Neural cell (in vitro differentiated cells): ENCODE measurements at regions not wholly inside any gene's neighbourhood (a gene's known extent, or its start where the extent isn't known, plus 50 kb on each side); places are given as distances from the start of the nearest gene placed in this dataset.

Experiments
- H2AFZ ChIP-seq: fragments of 200-600, 300-800 bp; sonication (generic), shearing (Covaris generic); 2 replicates; pipeline ENCODE4 v1.6.0; 2014; ENCODE audit warnings: low read depth, mild to moderate bottlenecking, antibody characterized with exemption, low read length, moderate library complexity
- H3F3A ChIP-seq: fragments of 200-600 bp; shearing (Covaris generic); 2 replicates; pipeline ENCODE4 v1.6.1; 2016; ENCODE audit warnings: mild to moderate bottlenecking, moderate library complexity, mixed read lengths, antibody characterized with exemption, low read length; ENCODE audit not compliant: insufficient read depth, poor library complexity, severe bottlenecking
- H3K27ac ChIP-seq: fragments of 200-600, 300-800 bp; sonication (generic), shearing (Covaris generic); 2 replicates; pipeline ENCODE4 v1.5.1; 2014; ENCODE audit warnings: mild to moderate bottlenecking, low read length, moderate library complexity
- H3K27me3 ChIP-seq: fragments of 300-800, 200-600 bp; sonication (generic), shearing (Covaris generic); 2 replicates; pipeline ENCODE4 v1.6.0; 2014; ENCODE audit warnings: mild to moderate bottlenecking, low read depth, low read length, moderate library complexity; ENCODE audit not compliant: insufficient read depth
- H3K36me3 ChIP-seq: fragments of 300-800, 200-600 bp; sonication (generic), shearing (Covaris generic); 2 replicates; pipeline ENCODE4 v1.5.1; 2014; ENCODE audit warnings: mild to moderate bottlenecking, antibody characterized with exemption, low read length, moderate library complexity; ENCODE audit not compliant: insufficient read depth
- H3K4me2 ChIP-seq: fragments of 300-800, 200-600 bp; sonication (generic), shearing (Covaris generic); 2 replicates; pipeline ENCODE4 v1.6.0; 2014; ENCODE audit warnings: mild to moderate bottlenecking, low read length
- H3K4me3 ChIP-seq: fragments of 300-800, 200-600 bp; sonication (generic), shearing (Covaris generic); 2 replicates; pipeline ENCODE4 v1.5.1; 2014; ENCODE audit warnings: mild to moderate bottlenecking, low read length, moderate library complexity
- H3K79me2 ChIP-seq: fragments of 200-600 bp; shearing (Covaris generic); replicated peaks from 2 replicates; pipeline ENCODE4 v1.6.0; 2014; ENCODE audit warnings: mild to moderate bottlenecking, low read length, moderate library complexity; ENCODE audit not compliant: insufficient read depth
- H3K9ac ChIP-seq: fragments of 300-800, 200-600 bp; sonication (generic), shearing (Covaris generic); 2 replicates; pipeline ENCODE4 v1.6.1; 2016; ENCODE audit warnings: mild to moderate bottlenecking, low read length, mixed read lengths
- H3K9me2 ChIP-seq: fragments of 200-600 bp; shearing (Covaris generic); 2 replicates; pipeline ENCODE4 v1.6.1; 2016; ENCODE audit warnings: mild to moderate bottlenecking, low read length, mixed read lengths; ENCODE audit not compliant: insufficient read depth
- H3K9me3 ChIP-seq: fragments of 200-600, 300-800 bp; sonication (generic), shearing (Covaris generic); 2 replicates; pipeline ENCODE4 v1.6.1; 2016; ENCODE audit warnings: mild to moderate bottlenecking, mixed run types, low read length, moderate library complexity, mixed read lengths
- H4K20me1 ChIP-seq: fragments of 200-600 bp; shearing (Covaris generic); 2 replicates; pipeline ENCODE4 v1.6.1; 2016; ENCODE audit warnings: mild to moderate bottlenecking, mixed run types; ENCODE audit not compliant: insufficient read depth
- EP300 ChIP-seq: fragments of 450-650 bp; conservative IDR thresholded peaks from 2 replicates; pipeline ENCODE4 v1.6.1; 2014; ENCODE audit warnings: antibody characterized with exemption, mild to moderate bottlenecking, moderate library complexity; ENCODE audit not compliant: poor library complexity, severe bottlenecking
- EZH2 ChIP-seq: fragments of 200-600, 300-800 bp; shearing (Covaris generic), sonication (generic); IDR thresholded peaks from 2 replicates; pipeline ENCODE4 v1.6.1; 2014; ENCODE audit warnings: antibody characterized with exemption, low read length, borderline replicate concordance, mild to moderate bottlenecking; ENCODE audit not compliant: insufficient read depth, poor library complexity, severe bottlenecking
- MXI1 ChIP-seq: fragments of 450-650 bp; conservative IDR thresholded peaks from 2 replicates; pipeline ENCODE4 v1.6.1; 2014; ENCODE audit warnings: antibody characterized with exemption, mild to moderate bottlenecking; ENCODE audit not compliant: poor library complexity, severe bottlenecking
- POLR2AphosphoS5 ChIP-seq: IDR thresholded peaks from 2 replicates; pipeline ENCODE4 v1.6.1; 2012
- RAD21 ChIP-seq: fragments of 450-650 bp; conservative IDR thresholded peaks from 2 replicates; pipeline ENCODE4 v1.6.1; 2014; ENCODE audit warnings: antibody characterized with exemption, mild to moderate bottlenecking, moderate library complexity
- SMC3 ChIP-seq: fragments of 450-650 bp; conservative IDR thresholded peaks from 2 replicates; pipeline ENCODE4 v1.6.1; 2014; ENCODE audit warnings: antibody characterized with exemption, mild to moderate bottlenecking, moderate library complexity; ENCODE audit not compliant: poor library complexity
- TAF1 ChIP-seq: IDR thresholded peaks from 2 replicates; pipeline ENCODE4 v1.6.1; 2012; ENCODE audit warnings: low read depth
- TF ChIP-seq, protein P1 (sequence below): fragments of 450-650 bp; IDR thresholded peaks from 2 replicates; pipeline ENCODE4 v1.5.1; 2014; ENCODE audit warnings: antibody characterized with exemption, mild to moderate bottlenecking, moderate library complexity; ENCODE audit not compliant: poor library complexity, severe bottlenecking
- TF ChIP-seq, protein P2 (sequence below): IDR thresholded peaks from 2 replicates; pipeline ENCODE4 v1.6.1; 2012; ENCODE audit warnings: borderline replicate concordance

DNA sequence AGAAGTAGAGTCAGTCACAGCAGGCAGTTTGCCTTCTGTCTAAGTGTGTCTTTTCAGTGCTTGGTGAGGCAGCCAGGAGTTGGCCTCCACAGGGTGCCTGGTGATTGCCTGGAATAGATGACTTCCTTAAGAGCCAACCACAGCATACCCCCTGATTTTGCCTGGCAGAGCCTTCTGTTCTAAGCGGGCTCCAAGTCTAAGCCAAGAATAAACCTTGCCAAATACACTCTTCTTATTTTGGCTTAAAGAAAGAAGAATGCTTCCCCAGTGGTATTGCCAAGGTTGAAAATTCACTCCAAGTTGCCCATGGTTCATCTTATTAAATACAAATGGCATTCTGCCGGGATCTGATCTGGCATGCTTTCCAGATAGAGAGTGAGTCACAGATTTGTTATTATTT, 1424.8 kb upstream of the EYS start:
- Histone ChIP-seq H3K9me2 (no peaks in the 10 kb centered on the region), H3K27ac (no peak overlapping the region)
- TF ChIP-seq EP300 (no peak), RAD21 (no peak), POLR2AphosphoS5 (no peak), TAF1 (no peak), MXI1 (no peak), EZH2 (no peak), SMC3 (no peak)
- TF ChIP-seq, protein P1, sequence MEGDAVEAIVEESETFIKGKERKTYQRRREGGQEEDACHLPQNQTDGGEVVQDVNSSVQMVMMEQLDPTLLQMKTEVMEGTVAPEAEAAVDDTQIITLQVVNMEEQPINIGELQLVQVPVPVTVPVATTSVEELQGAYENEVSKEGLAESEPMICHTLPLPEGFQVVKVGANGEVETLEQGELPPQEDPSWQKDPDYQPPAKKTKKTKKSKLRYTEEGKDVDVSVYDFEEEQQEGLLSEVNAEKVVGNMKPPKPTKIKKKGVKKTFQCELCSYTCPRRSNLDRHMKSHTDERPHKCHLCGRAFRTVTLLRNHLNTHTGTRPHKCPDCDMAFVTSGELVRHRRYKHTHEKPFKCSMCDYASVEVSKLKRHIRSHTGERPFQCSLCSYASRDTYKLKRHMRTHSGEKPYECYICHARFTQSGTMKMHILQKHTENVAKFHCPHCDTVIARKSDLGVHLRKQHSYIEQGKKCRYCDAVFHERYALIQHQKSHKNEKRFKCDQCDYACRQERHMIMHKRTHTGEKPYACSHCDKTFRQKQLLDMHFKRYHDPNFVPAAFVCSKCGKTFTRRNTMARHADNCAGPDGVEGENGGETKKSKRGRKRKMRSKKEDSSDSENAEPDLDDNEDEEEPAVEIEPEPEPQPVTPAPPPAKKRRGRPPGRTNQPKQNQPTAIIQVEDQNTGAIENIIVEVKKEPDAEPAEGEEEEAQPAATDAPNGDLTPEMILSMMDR = no peak
- TF ChIP-seq, protein P2, sequence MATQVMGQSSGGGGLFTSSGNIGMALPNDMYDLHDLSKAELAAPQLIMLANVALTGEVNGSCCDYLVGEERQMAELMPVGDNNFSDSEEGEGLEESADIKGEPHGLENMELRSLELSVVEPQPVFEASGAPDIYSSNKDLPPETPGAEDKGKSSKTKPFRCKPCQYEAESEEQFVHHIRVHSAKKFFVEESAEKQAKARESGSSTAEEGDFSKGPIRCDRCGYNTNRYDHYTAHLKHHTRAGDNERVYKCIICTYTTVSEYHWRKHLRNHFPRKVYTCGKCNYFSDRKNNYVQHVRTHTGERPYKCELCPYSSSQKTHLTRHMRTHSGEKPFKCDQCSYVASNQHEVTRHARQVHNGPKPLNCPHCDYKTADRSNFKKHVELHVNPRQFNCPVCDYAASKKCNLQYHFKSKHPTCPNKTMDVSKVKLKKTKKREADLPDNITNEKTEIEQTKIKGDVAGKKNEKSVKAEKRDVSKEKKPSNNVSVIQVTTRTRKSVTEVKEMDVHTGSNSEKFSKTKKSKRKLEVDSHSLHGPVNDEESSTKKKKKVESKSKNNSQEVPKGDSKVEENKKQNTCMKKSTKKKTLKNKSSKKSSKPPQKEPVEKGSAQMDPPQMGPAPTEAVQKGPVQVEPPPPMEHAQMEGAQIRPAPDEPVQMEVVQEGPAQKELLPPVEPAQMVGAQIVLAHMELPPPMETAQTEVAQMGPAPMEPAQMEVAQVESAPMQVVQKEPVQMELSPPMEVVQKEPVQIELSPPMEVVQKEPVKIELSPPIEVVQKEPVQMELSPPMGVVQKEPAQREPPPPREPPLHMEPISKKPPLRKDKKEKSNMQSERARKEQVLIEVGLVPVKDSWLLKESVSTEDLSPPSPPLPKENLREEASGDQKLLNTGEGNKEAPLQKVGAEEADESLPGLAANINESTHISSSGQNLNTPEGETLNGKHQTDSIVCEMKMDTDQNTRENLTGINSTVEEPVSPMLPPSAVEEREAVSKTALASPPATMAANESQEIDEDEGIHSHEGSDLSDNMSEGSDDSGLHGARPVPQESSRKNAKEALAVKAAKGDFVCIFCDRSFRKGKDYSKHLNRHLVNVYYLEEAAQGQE = no peak

DNA sequence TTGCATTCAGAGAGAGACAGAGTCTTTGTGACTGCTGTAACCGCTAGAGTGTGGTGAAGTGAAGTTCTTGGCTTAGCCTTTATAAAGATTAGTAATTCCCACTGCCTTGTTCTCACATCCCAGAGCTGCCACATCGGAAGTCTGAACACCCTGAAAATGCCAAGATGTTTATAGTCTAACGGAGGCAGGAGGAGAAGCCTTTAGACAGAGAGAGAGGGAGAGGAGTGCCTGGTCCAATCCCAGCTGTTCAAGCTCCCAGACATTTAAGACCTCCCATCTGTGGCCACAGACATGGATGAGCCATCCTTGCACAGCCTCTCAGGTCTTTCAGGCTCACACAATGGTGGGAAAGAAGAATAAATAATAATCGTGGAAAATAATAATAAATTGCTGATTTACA, 1422.8 kb upstream of the EYS start:
- H3K9me2 ChIP-seq = no peaks in the 10 kb centered on the region
- no peak overlapping the region for H2AFZ ChIP-seq
- no peak overlapping the region for H3K4me2 ChIP-seq
- no peak overlapping the region for H3K9ac ChIP-seq
- no peaks in the 10 kb centered on the region for H4K20me1 ChIP-seq
- H3K36me3 ChIP-seq = no peaks in the 10 kb centered on the region
- H3K9me3 ChIP-seq = no peaks in the 10 kb centered on the region
- H3K27me3 ChIP-seq = no peaks in the 10 kb centered on the region
- no peak overlapping the region for H3K27ac ChIP-seq
- H3K79me2 ChIP-seq = no peaks in the 10 kb centered on the region
- no peaks in the 10 kb centered on the region for H3F3A ChIP-seq
- TF ChIP-seq RAD21 (no peak), EZH2 (no peak), EP300 (no peak), TAF1 (no peak), SMC3 (no peak), POLR2AphosphoS5 (no peak), MXI1 (no peak)
- TF ChIP-seq, protein P2 = no peak
- TF ChIP-seq, protein P1 = no peak
- H3K4me3 ChIP-seq = no peak overlapping the region

More for the DNA sequence above, 1424.8 kb upstream of the EYS start:
- Histone ChIP-seq H3F3A (no peaks in the 10 kb centered on the region), H2AFZ (no peak overlapping the region), H3K36me3 (no peaks in the 10 kb centered on the region), H3K9ac (no peak overlapping the region), H4K20me1 (no peaks in the 10 kb centered on the region), H3K9me3 (no peaks in the 10 kb centered on the region), H3K4me3 (no peak overlapping the region), H3K4me2 (no peak overlapping the region), H3K79me2 (no peaks in the 10 kb centered on the region), H3K27me3 (no peaks in the 10 kb centered on the region)
